Cerebellar cortex (tissue), 1 donor: ENCODE measurements at regions not wholly inside any gene's neighbourhood (a gene's known extent, or its start where the extent isn't known, plus 50 kb on each side); places are given as distances from the start of the nearest gene placed in this dataset.

Experiments
- DNase-seq: peaks from one replicate; pipeline ENCODE4 v3.0.0-alpha.2; 2015; ENCODE audit warnings: low spot score

DNA sequence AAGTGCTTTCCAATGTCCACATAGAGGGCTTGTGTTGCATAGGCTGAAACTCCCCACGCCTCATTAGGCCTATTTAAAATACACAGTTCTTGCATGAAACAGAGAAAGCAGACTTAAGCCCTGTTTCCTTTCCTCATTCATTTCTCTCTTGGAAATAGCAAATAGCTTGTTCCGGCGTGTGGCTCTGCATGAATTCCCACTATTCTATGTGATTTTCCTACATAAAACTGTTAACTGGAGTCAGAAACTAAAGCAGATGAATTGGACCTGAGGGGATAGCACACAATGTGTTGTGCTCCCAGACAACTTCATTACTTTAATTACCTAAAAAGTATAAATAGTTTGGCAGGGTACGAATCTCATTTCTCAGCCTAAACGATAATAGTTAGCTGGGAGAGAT lies 981.5 kb downstream of the SORCS1 start:
- DNase-seq, result no peak

DNA sequence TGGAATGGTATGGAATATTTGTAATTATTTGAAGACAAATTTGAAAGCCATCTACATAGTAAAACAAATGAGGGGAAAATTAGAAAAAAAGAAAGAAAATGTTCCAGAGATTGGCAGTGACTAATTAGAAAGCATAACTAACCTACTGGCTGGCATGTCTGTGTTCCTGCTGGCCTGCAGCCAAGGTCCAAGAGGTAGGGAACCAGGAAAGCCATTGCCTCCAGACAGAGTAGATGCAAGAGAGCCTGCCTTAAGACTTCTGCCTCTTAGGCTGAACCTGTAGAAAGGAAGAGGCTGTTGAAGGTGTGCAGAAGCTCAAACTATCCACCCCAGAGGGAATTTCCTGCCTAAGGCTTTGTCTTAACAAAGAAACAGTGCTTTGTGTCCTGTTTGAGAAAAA lies 982.0 kb downstream of the SORCS1 start:
- DNase-seq, result no peak

DNA sequence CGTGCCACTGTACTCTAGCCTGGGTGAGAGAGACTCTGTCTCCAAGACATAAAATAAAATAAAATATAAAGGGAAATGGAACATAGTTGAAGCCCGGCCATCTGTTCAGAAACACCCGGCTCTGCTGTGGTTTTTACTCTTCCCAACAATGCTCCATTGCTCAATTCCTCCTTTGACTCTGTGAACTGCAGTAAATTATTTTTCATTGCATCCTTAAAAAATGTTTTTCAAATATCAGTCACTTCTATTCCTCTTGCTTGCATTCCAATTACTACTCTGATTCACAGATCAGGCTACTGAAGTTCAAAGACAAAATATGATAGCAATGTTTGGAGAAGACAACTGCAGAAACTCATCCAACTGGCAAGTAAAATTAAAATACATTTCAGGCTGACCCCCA lies 983.0 kb downstream of the SORCS1 start:
- no peak for DNase-seq

DNA sequence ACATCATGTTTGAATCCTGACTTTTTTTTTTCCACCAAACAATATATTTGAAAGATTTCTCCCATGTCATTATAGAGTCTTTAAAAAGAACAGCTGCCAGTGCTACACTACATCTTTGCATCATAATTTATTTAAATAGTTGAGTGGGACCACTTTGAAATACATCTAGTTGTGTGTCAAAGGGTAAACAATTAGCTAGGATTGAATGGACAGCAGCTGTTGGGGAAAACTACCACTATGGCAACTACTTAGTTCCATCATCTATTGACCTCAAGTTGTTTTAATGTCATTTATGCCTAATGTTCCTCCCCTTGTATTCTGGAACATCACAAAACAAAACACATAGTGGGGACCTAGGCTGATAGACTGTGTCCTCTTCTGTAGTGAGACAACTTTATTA lies 985.1 kb downstream of the SORCS1 start:
- no peak for DNase-seq

DNA sequence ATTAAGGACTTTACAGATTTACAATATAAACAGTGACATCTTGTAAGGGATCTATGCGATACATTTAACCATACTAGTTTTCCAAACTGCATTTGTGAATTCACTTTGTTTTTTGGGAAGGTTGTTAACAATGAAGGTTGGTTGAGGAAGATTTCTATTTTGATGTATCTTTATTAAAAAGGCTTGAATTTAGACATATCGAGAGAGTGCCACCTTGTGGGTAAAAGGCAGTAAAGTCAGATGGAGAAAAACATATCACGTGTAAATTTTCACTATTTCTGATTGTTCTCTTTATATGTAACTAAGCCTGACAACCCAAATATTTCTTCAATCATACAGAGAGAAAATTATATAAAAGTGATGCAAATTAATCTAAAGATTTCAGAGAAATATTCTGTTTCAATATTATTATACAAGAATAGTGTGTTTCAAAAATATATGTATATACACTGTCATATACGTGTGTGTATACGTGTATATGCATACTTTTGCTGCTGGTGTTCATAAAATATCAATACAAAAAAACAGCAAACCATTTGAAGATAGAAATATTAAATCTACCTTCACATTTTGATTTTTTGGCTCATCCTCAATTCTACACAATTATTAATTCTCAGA lies 988.6 kb downstream of the SORCS1 start:
- no peak for DNase-seq

DNA sequence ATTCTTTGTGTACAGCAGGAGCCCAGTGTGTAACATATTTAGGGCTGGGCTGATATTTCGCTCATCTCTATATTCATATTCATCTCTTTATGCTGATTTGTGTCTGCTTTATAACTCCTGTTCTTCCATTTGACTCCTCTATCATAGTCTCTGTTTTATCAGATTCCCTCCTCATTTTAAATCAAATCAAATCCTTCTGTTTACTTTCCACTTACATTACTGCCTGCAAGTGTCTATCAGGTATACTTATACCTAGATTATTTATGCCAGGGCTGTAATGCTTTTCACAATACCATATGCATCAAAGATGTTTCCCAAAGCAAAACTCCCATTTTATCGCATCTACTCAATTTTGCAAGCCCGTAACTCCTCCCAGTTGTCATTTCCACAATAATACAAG lies 990.7 kb downstream of the SORCS1 start:
- DNase-seq, result no peak

DNA sequence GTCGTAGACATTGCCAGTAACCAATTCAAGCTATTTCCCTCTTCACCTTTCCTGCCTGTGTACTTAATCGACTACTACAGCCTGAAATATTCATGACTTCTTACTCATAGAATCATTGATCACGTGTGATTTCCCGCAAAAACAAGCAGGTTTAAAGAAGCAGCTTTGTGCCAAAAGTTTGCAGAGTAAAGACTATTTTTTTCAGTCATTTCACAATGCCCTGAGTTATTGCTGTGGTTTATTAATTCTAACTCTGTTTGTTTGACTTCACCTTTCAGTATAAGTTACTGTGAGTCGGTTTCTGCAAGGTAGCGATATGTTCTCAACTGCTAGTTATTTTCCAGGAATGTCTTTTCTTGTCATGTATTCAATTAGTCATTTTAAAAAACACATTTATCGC lies 995.3 kb downstream of the SORCS1 start:
- no peak for DNase-seq

DNA sequence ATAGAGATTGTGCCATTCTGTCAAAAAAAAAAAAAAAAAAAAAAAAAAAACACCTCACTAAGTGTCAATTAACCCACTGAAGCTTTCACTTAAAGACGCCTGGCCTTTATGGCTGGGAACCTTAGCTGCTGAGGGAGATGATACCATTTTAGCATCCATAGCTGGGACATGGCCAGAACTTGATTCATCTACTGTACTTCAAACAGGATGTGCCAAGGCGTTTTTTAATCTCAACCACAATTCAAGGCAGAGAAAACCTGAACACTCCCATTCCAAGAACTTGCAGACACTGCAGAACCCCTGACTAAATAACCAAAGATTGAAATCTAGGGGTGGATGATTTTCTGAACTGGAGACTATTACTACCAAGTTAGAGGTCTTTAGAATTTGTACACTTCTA lies 996.6 kb downstream of the SORCS1 start:
- no peak for DNase-seq

DNA sequence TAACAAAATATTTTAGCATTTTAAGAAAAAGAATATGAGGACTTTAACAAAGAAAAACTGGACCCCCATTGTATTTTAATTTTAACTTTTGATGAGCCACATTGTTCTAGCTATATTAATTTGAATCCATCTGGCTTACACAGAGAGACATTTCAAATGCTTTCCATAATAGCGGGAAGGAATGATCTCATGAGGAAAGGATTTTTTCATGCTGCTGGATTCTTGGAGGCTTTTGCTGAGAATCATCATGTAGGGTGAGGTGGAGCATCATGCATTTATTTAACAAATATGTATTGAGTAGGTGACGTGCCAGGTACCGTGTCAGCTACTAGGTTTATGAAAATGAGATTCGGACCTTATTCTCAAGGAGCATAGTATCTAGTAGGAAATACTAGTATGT lies 1006.3 kb downstream of the SORCS1 start:
- DNase-seq, result no peak

DNA sequence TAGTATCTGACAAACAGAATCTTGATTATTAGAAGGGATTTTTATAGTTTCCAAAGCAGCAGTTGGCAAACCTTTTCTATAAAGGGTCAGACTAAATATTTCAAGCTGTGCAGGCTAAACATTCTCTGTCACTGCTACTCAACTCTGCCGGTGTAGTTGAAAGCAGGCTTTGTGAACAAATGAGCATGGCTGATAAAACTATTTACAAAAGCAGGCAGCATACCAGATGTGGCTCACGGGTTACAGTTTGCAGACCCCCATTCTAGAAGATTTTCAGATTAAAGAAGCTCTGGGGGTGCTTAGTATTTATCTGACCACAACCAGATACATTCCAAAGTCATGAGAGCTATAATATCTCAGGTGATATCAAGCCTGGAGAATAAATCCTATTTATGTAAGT lies 1017.5 kb downstream of the SORCS1 start:
- DNase-seq, result no peak

DNA sequence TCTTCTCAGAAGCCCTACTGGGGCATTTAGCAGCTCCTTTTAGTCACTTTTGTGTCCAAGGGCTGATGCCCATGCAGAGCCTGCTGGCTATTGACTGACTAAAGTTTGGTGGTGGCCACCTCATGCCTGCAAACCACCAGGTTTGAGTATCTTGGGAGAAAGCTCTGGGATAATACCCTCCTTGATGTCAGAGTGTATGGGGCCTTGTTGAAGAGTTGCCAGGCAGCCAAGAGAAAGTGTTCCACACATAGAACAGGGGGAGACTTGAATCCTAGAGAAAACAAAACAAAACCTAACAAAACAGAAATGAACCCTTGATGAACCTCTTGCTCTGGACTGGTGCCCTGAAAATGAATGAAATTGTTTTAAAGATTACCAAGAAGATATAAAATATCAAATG lies 1024.6 kb downstream of the SORCS1 start:
- DNase-seq, result no peak

DNA sequence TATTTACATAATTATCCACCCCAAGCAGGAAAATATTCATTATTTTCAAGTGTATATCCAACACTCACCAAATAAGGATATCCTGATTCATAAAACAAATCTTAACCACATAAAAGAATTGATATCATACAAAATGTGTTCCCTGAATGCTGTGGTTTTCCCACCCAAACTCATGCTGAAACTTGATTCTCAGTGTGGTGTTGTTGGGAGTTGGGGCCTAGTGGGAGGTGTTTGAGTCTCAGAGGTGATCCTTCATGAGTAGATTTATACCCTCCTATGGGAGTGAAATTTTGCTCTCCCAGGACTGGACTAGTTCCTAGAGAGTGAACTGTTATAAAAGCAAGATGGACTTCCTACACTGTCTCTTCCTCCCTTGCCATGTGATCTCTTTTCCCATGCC lies 1028.3 kb downstream of the SORCS1 start:
- no peak for DNase-seq

DNA sequence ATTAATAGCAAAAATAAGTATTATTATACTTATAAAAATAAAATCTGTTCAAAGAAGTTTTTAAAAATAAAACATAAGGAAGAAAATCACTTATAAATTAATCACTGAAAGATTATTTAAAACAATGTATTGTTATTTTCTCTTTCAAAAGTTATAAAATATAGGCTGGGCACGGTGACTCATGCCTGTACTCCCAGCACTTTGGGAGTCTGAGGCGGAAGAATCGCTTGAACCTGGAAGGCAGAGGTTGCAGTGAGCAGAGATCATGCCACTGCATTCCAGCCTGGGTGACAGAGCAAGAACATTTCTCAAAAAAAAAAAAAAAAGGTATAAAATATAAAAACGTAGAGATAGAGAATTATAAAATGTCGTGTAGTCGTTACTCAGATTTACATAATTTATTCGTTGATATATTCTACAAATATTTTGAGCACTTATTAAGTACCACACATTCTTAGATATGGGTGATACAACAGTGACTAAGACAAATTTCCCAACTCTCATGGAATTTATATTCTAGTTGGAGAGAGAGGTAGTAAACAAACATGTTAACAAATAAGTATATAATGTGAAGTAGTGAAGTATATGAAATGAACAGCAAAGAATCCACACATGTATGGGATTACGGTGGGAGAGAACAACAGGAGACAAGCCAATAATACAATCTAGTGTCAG lies 1030.0 kb downstream of the SORCS1 start:
- no peak for DNase-seq

DNA sequence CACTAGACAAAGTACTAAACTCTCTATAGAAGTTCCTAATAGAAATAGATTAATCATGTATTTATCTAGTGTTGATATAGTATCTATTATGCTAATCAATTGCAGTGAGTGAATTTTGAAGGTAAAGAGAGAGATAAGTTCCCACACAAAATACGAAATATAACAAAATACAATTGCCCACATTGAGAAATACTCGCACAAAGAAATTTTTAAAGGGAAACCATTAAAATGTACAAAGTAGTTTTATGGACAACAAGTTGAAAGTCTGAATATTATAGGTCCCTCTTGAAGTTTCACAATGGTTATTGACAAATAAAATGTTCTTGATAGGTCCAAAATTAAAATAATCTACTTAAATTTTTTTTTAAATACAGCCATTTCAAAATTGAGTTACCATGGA lies 1031.1 kb downstream of the SORCS1 start:
- no peak for DNase-seq

DNA sequence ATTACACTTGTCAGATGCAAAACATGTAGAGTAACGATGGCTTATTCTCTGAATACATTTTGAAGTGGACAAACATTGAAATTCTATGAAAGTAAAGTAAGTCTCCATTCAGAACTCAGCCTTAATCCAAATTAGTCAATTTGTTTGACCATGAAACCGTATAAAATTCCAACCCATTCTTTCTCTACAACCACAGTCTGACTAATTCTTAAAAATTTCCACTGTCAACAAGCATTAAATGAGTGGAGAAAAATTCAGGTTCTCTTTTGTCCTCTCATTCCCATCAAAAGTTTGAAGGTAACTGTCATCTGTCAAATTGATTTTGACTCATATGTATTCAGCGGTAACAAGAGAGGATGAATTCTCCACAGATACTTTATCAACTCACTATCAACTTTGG lies 1031.5 kb downstream of the SORCS1 start:
- DNase-seq, result no peak

DNA sequence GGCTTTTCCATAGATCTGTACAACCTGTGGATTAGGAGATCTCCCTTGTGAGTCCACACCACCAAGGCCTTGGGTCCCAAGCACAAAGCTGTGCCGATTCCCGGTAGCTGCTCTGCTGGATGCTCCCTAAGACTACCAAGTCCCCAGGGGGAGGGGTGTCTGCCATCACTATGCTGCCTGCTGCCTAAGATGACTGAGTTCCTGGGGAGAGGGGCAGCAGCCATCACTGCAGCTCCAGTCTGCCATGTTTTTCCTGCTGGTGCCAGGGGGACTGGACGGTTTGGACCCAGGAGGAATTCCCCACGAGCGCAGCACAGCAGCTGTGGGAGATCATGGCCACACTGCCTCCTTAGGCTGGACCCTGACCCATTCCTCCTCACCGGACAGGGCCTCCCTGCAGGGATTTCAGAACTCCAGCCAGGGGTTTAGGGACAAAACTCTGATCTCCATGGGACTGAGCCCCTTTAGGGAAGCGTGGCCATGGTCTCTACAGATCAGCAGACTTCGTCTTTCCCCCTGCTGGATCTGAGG lies 1049.8 kb downstream of the SORCS1 start:
- DNase-seq, result no peak

DNA sequence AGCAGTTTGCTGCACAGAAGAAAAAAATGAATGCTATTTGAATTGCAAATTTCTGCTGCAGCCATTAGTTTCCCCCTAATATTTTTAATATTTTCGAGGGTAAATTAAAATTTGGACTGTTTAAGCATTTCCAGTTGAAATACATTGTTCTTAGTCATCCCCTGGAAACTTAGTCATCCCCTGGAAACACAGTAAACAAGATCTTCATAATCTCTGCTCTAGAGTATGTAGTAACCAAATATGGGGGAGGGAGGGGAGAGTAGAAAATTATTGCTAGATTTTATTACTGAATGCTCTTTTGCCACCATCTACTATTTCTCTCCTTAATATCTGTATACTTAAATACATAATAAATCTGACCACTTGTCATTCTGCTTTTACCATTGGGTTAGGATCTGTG lies 1053.3 kb downstream of the SORCS1 start:
- DNase-seq, result no peak

DNA sequence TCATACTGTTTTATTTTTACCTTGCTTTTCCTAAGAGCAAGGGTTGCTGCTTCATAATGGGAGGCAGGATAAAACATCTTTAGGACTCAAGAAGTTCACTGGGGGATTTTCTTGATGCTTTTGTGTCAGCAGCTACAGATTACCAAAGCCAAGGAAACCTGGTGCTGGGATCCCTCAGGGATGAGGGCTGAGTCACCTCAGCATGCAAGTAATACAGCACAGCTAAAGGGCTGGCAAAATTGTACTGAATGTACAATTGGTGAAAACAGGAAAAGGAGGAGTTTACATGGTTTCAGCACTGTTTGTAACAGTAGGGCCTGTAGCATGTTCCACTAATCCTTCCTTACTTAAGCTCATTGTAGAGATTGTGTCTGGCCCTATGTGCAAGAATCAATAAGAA lies 1056.8 kb downstream of the SORCS1 start:
- DNase-seq, result no peak

DNA sequence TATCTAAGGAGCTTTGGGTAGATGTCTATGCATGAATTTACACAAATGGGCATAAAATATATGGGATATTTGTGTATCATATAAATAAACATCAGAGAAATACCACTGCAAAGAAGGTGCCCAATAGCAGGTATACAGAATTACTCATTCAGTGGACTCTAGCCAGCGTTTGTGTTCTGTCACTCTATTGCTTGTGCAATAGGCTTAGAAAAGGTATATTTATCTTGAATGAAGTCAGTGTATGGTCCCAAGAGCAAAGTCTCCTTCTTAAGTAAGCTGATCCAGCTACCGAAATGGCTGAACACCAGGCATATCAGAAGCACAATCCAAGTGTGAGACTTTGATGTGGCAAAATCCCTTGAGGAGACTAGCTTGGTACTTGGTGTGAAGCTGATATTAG lies 1058.4 kb downstream of the SORCS1 start:
- no peak for DNase-seq

DNA sequence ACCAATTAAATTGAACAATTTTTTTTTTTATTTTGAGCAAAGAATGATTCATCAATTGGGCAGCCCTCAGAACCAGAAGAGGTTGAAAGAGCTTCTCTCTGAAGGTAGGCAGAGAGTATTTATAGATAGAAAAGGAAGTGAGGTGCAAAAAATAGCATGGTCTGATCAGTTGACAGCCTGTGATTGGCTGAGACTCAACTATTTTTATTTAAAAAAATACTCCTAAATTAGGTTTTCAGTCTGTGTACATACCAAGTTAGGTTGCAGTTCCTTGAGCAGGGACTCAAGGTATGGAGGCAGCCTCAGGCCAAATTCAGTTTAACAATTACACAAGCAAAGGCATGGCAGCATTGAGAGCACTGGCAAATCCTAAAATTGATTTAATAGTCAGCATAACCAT lies 1074.7 kb downstream of the SORCS1 start:
- no peak for DNase-seq

DNA sequence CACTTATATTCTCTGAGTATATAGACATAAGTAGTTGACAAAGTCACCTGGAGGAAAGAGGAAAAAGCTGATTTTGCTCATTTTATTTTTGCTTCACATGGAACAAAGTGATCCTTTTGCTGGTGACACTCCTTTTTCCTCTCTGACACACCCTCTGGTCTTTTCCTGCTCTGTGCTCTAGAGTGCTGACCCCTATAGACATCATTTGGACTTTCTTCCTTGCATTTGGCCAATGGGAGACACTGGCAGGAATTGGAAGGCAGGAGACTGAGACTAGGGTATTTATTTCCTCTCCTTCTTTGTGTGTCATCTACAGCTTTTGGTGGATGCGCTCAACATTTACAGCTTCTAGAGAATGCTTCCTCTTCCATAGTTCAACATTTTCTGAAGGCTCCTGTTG lies 1078.1 kb downstream of the SORCS1 start:
- DNase-seq, result no peak

DNA sequence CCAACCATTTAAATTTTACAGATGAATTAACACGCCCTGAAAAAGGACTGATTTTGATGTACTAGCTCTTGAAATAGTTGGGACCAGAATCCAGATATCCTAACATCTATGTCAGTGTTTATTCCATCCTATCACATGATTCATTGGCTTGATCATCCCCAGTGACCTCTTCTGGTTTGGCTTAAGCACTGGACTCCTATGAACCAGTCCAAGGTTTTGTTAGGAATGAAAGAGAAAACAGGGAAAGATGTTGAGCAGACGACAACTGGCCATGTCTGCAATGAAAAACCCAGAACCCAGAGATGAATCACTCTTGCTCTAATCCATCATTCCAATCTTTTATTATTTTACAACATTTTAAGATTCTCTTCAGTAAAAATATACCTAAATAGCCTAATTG lies 1080.9 kb downstream of the SORCS1 start:
- DNase-seq, result no peak

DNA sequence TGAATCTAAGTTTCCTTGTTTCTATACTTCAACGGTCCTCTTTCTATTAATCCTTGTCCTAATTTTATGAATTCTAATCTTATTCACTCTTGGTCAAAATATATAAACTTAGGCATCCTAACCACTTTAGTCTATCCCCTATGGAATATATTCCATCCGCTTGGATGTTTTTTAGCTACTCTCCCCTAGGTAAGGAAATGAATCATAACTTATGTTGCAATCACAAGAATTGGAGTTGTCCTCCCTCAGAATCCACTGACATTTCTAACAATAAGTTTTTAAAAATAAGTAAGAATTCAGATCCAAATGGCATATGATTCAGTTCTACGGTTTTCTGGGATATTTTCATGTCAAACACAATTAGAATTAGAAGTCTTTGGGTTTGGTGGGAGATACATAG lies 1081.6 kb downstream of the SORCS1 start:
- no peak for DNase-seq
